ENCODE measurements at regions not wholly inside any gene's neighbourhood (a gene's known extent, or its start where the extent isn't known, plus 50 kb on each side); places are given as distances from the start of the nearest gene placed in this dataset.
"Not testable (repeated sequence)": the region's sequence is repeated elsewhere in the genome, so short reads cannot be mapped to it uniquely, and the experiment has no call there.

GRCh38 chr14:35929186-35929585 lies 103.0 kb downstream of the BRMS1L start:
- H3K36me3 ChIP-seq (ENCODE audit: insufficient read depth, low read length): no peaks in the 10 kb centered on the region
- no peaks in the 10 kb centered on the region for H3K9me3 ChIP-seq (ENCODE audit: control insufficient read depth, insufficient read depth, low read length)
- no peaks in the 10 kb centered on the region for H3K4me1 ChIP-seq (ENCODE audit: insufficient read depth, low read length)
- no peak overlapping the region for H3K9ac ChIP-seq (ENCODE audit: low read depth, low read length)

DNA sequence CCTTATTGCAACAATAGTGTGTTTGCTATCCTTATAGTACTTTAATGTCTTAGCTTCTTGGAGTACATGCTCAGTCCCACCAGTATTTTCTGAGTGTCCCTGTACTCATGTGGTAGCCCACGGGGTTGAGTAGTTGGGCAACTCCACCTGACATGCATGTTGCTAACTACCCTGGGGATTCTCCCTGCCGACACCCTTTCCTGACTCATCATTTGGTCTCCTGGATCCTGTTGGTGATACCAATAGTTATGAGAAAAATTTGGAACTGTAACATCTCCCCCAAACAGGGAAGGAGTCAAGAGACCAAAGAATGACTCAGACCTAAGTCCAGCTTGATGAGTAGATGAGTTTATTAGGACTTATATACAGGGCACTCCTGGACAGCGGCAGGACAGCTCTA lies 101.6 kb downstream of the BRMS1L start:
- Histone ChIP-seq H3K36me3 (ENCODE audit: insufficient read depth, low read length) (no peaks in the 10 kb centered on the region), H3K4me1 (ENCODE audit: insufficient read depth, low read length) (no peaks in the 10 kb centered on the region), H3K9ac (ENCODE audit: low read depth, low read length) (no peak overlapping the region), H3K9me3 (ENCODE audit: control insufficient read depth, insufficient read depth, low read length) (no peaks in the 10 kb centered on the region)

GRCh38 chr14:35925319-35925718 lies 99.2 kb downstream of the BRMS1L start:
- Histone ChIP-seq H3K36me3 (ENCODE audit: insufficient read depth, low read length) (no peaks in the 10 kb centered on the region), H3K9me3 (ENCODE audit: control insufficient read depth, insufficient read depth, low read length) (no peaks in the 10 kb centered on the region), H3K4me1 (ENCODE audit: insufficient read depth, low read length) (no peaks in the 10 kb centered on the region), H3K9ac (ENCODE audit: low read depth, low read length) (no peak overlapping the region)

- not testable (repeated sequence) for H3K9me3 ChIP-seq (ENCODE audit: control insufficient read depth, insufficient read depth, low read length); H3K9ac ChIP-seq (ENCODE audit: low read depth, low read length); H3K36me3 ChIP-seq (ENCODE audit: insufficient read depth, low read length); H3K4me1 ChIP-seq (ENCODE audit: insufficient read depth, low read length)
Observed at GRCh38 chr14:35922590-35922989, 96.5 kb downstream of the BRMS1L start.

DNA sequence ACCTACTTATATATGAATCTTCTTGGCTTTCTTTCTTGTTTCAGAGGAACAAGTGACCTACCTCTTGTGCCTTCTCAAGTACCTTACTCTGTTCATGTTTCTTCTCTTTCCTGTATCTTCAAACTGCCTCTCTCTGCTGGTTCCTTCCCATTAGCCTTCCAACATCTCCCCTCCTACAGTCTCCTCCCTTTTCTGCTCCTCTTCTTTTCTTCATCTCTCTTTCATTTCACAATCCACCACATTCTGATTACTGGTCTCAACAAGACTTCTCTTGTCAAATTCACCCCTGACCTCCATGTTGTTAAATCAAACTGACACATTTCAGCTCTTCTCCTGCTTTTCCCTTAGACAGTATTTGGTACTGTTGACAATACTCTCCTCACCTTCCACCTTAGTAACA lies 95.6 kb downstream of the BRMS1L start:
- no peak overlapping the region for H3K9ac ChIP-seq (ENCODE audit: low read depth, low read length)

More for the DNA sequence above, 95.6 kb downstream of the BRMS1L start:
- no peaks in the 10 kb centered on the region for H3K36me3 ChIP-seq (ENCODE audit: insufficient read depth, low read length)
- H3K9me3 ChIP-seq (ENCODE audit: control insufficient read depth, insufficient read depth, low read length): peaks cover 3% of the 10 kb centered on the region; the same call in 1 of the 2 replicates
- H3K4me1 ChIP-seq (ENCODE audit: insufficient read depth, low read length): no peaks in the 10 kb centered on the region
